Brain microvascular endothelial cell (primary cell): ENCODE measurements at regions not wholly inside any gene's neighbourhood (a gene's known extent, or its start where the extent isn't known, plus 50 kb on each side); places are given as distances from the start of the nearest gene placed in this dataset.

Source experiments
- DNase-seq: peaks from one replicate; pipeline ENCODE4 v3.0.0-alpha.2; 2020
- H3K27ac ChIP-seq: fragments of 250-450 bp; sonication (Bioruptor Pico); 2 replicates; pipeline ENCODE4 v1.5.1; 2020; ENCODE audit warnings: mild to moderate bottlenecking, moderate library complexity
- H3K27me3 ChIP-seq: fragments of 250-450 bp; sonication (Bioruptor Pico); replicated peaks from 2 replicates; pipeline ENCODE4 v1.5.1; 2020; ENCODE audit warnings: mild to moderate bottlenecking
- H3K36me3 ChIP-seq: fragments of 250-450 bp; sonication (Bioruptor Pico); replicated peaks from 2 replicates; pipeline ENCODE4 v1.5.1; 2020; ENCODE audit warnings: mild to moderate bottlenecking
- H3K4me3 ChIP-seq: 2 replicates; pipeline ENCODE4 v1.5.1; 2011; ENCODE audit warnings: low read depth, mild to moderate bottlenecking, control low read depth, low read length, moderate library complexity
- CTCF ChIP-seq: IDR thresholded peaks from 2 replicates; pipeline ENCODE4 v1.5.1; 2011; ENCODE audit warnings: low read depth, mild to moderate bottlenecking, moderate library complexity, low read length, control low read depth, inconsistent platforms; ENCODE audit errors: missing control alignments
- in situ Hi-C: cut with HindIII; loops from 2 replicates; pipeline ENCODE4 v1.10.0; 2017; ENCODE audit warnings: low sequenced_read_pairs, low pct_ligation_motif_present

- Histone ChIP-seq H3K36me3 (no peaks in the 10 kb centered on the region), H3K4me3 (no peak overlapping the region), H3K27ac (no peak overlapping the region), H3K27me3 (no peaks in the 10 kb centered on the region)
- in situ Hi-C loops, result no loop called here
- no peak for TF ChIP-seq CTCF
- DNase-seq, result no peak
Measured at GRCh38 chr1:224492632-224493031, 58.0 kb upstream of the WDR26 start.

GRCh38 chr1:224493269-224493668, 58.7 kb upstream of the WDR26 start:
- Histone ChIP-seq H3K4me3 (no peak overlapping the region), H3K36me3 (no peaks in the 10 kb centered on the region), H3K27ac (no peak overlapping the region), H3K27me3 (no peaks in the 10 kb centered on the region)
- TF ChIP-seq CTCF, result no peak
- DNase-seq, result no peak
- in situ Hi-C loops, result no loop called here

GRCh38 chr1:224494343-224494742, 59.7 kb upstream of the WDR26 start:
- no peaks in the 10 kb centered on the region for H3K36me3 ChIP-seq
- H3K27ac ChIP-seq, result no peak overlapping the region
- in situ Hi-C loops, result no loop called here
- no peak for TF ChIP-seq CTCF
- no peak for DNase-seq
- no peaks in the 10 kb centered on the region for H3K27me3 ChIP-seq
- no peak overlapping the region for H3K4me3 ChIP-seq

GRCh38 chr1:224495866-224496265, 61.3 kb upstream of the WDR26 start:
- no peak for TF ChIP-seq CTCF
- H3K27ac ChIP-seq, result no peak overlapping the region
- in situ Hi-C loops, result no loop called here
- DNase-seq, result no peak
- no peak overlapping the region for H3K4me3 ChIP-seq
- H3K27me3 ChIP-seq, result no peaks in the 10 kb centered on the region
- H3K36me3 ChIP-seq, result no peaks in the 10 kb centered on the region

- no peak overlapping the region for H3K27ac ChIP-seq
- TF ChIP-seq CTCF, result no peak
- in situ Hi-C loops, result no loop called here
- DNase-seq, result no peak
- H3K4me3 ChIP-seq, result no peak overlapping the region
- H3K36me3 ChIP-seq, result no peaks in the 10 kb centered on the region
- no peaks in the 10 kb centered on the region for H3K27me3 ChIP-seq
Measured at GRCh38 chr1:224496826-224497225, 62.2 kb upstream of the WDR26 start.

- in situ Hi-C loops, result no loop called here
- Histone ChIP-seq H3K27me3 (no peaks in the 10 kb centered on the region), H3K27ac (peak overlapping the region; percentile 71), H3K4me3 (no peak overlapping the region), H3K36me3 (no peaks in the 10 kb centered on the region)
- TF ChIP-seq CTCF, result no peak
- DNase-seq, result peak; percentile 89
Measured at GRCh38 chr1:224497714-224498573, 63.3 kb upstream of the WDR26 start.
